KMS-11 (cell line): ENCODE measurements at regions not wholly inside any gene's neighbourhood (a gene's known extent, or its start where the extent isn't known, plus 50 kb on each side); places are given as distances from the start of the nearest gene placed in this dataset.

Experiments used
- H2AFZ ChIP-seq: fragments of 200-600 bp; sonication (generic); 2 replicates; pipeline ENCODE4 v1.6.1; 2016; ENCODE audit warnings: antibody characterized with exemption, mixed run types, low read depth
- H3K27ac ChIP-seq: fragments of 200-600 bp; sonication (generic); 2 replicates; pipeline ENCODE4 v1.6.1; 2016; ENCODE audit warnings: mild to moderate bottlenecking, mixed run types
- H3K27me3 ChIP-seq: fragments of 200-600 bp; sonication (generic); 2 replicates; pipeline ENCODE4 v1.6.1; 2017; ENCODE audit warnings: mild to moderate bottlenecking, low read depth, mixed run types, moderate library complexity; ENCODE audit not compliant: insufficient read depth
- H3K36me3 ChIP-seq: fragments of 200-600 bp; sonication (generic); 2 replicates; pipeline ENCODE4 v1.6.1; 2017; ENCODE audit warnings: mild to moderate bottlenecking, mixed run types; ENCODE audit not compliant: insufficient read depth
- H3K4me1 ChIP-seq: fragments of 200-600 bp; sonication (generic); 2 replicates; pipeline ENCODE4 v1.6.1; 2016; ENCODE audit warnings: mild to moderate bottlenecking, low read depth, mixed run types; ENCODE audit not compliant: poor library complexity, severe bottlenecking
- H3K4me2 ChIP-seq: fragments of 200-600 bp; sonication (generic); 2 replicates; pipeline ENCODE4 v1.7.0; 2016; ENCODE audit warnings: mild to moderate bottlenecking, mixed run types
- H3K4me3 ChIP-seq: fragments of 200-600 bp; sonication (generic); IDR thresholded peaks from 2 replicates; pipeline ENCODE4 v1.6.1; 2017; ENCODE audit warnings: low read depth, low read length, mixed read lengths; ENCODE audit not compliant: insufficient read depth
- H3K79me2 ChIP-seq: fragments of 200-600 bp; sonication (generic); 2 replicates; pipeline ENCODE4 v1.6.1; 2016; ENCODE audit warnings: low read depth, mixed run types; ENCODE audit not compliant: insufficient read depth
- H3K9ac ChIP-seq: fragments of 200-600 bp; sonication (generic); 2 replicates; pipeline ENCODE4 v1.6.1; 2016; ENCODE audit warnings: mild to moderate bottlenecking, mixed run types
- H4K20me1 ChIP-seq: fragments of 200-600 bp; sonication (generic); 2 replicates; pipeline ENCODE4 v1.6.1; 2016; ENCODE audit warnings: mild to moderate bottlenecking, mixed run types; ENCODE audit not compliant: insufficient read depth
- CTCF ChIP-seq: fragments of 200-600 bp; sonication (generic); conservative IDR thresholded peaks from 2 replicates; pipeline ENCODE4 v1.6.1; 2017; ENCODE audit warnings: low read depth, mild to moderate bottlenecking, antibody characterized with exemption, low read length, moderate library complexity, mixed read lengths

GRCh38 chr20:24364482-24364881 is 104.9 kb upstream of the SYNDIG1 start:
- H3K4me3 ChIP-seq, result no peak overlapping the region
- H2AFZ ChIP-seq, result no peak overlapping the region
- H4K20me1 ChIP-seq, result no peaks in the 10 kb centered on the region
- no peaks in the 10 kb centered on the region for H3K4me1 ChIP-seq
- no peaks in the 10 kb centered on the region for H3K27me3 ChIP-seq
- no peak overlapping the region for H3K4me2 ChIP-seq
- no peak for TF ChIP-seq CTCF
- H3K79me2 ChIP-seq, result no peaks in the 10 kb centered on the region
- no peak overlapping the region for H3K27ac ChIP-seq
- H3K36me3 ChIP-seq, result no peaks in the 10 kb centered on the region
- no peak overlapping the region for H3K9ac ChIP-seq

GRCh38 chr20:24363031-24363430 is 106.4 kb upstream of the SYNDIG1 start:
- Histone ChIP-seq H3K79me2 (no peaks in the 10 kb centered on the region), H3K27me3 (no peaks in the 10 kb centered on the region), H3K9ac (no peak overlapping the region), H3K4me2 (no peak overlapping the region), H2AFZ (no peak overlapping the region), H3K4me1 (no peaks in the 10 kb centered on the region), H3K4me3 (no peak overlapping the region), H4K20me1 (no peaks in the 10 kb centered on the region), H3K36me3 (no peaks in the 10 kb centered on the region), H3K27ac (no peak overlapping the region)
- TF ChIP-seq CTCF, result no peak

GRCh38 chr20:24362080-24362479 is 107.3 kb upstream of the SYNDIG1 start:
- TF ChIP-seq CTCF, result no peak
- no peak overlapping the region for H3K27ac ChIP-seq
- no peaks in the 10 kb centered on the region for H3K4me1 ChIP-seq
- H3K36me3 ChIP-seq, result no peaks in the 10 kb centered on the region
- no peaks in the 10 kb centered on the region for H3K79me2 ChIP-seq
- no peak overlapping the region for H3K4me2 ChIP-seq
- no peaks in the 10 kb centered on the region for H3K27me3 ChIP-seq
- no peaks in the 10 kb centered on the region for H4K20me1 ChIP-seq
- H3K4me3 ChIP-seq, result no peak overlapping the region
- no peak overlapping the region for H3K9ac ChIP-seq
- no peak overlapping the region for H2AFZ ChIP-seq

GRCh38 chr20:24361541-24361940 is 107.9 kb upstream of the SYNDIG1 start:
- H4K20me1 ChIP-seq, result no peaks in the 10 kb centered on the region
- no peak overlapping the region for H3K9ac ChIP-seq
- H3K36me3 ChIP-seq, result no peaks in the 10 kb centered on the region
- no peaks in the 10 kb centered on the region for H3K79me2 ChIP-seq
- no peak overlapping the region for H2AFZ ChIP-seq
- no peaks in the 10 kb centered on the region for H3K4me1 ChIP-seq
- no peak overlapping the region for H3K4me2 ChIP-seq
- H3K27ac ChIP-seq, result no peak overlapping the region
- H3K27me3 ChIP-seq, result no peaks in the 10 kb centered on the region
- TF ChIP-seq CTCF, result no peak
- no peak overlapping the region for H3K4me3 ChIP-seq

GRCh38 chr20:24360531-24360930 is 108.9 kb upstream of the SYNDIG1 start:
- no peak overlapping the region for H3K4me2 ChIP-seq

More at GRCh38 chr20:24360531-24360930, 108.9 kb upstream of the SYNDIG1 start:
- Histone ChIP-seq H3K27ac (no peak overlapping the region), H3K4me3 (no peak overlapping the region), H3K79me2 (no peaks in the 10 kb centered on the region), H2AFZ (no peak overlapping the region), H3K36me3 (no peaks in the 10 kb centered on the region), H4K20me1 (no peaks in the 10 kb centered on the region), H3K4me1 (no peaks in the 10 kb centered on the region), H3K27me3 (no peaks in the 10 kb centered on the region), H3K9ac (no peak overlapping the region)
- TF ChIP-seq CTCF, result no peak
